H9 (cell line): ENCODE measurements at regions not wholly inside any gene's neighbourhood (a gene's known extent, or its start where the extent isn't known, plus 50 kb on each side); places are given as distances from the start of the nearest gene placed in this dataset.

Source experiments
- DNase-seq: peaks from one replicate; pipeline ENCODE4 v3.0.0-alpha.2; 2017
- H2AFZ ChIP-seq: one replicate; pipeline ENCODE4 v1.6.1; 2013; ENCODE audit warnings: mild to moderate bottlenecking, low read length, control low read depth, moderate library complexity
- H2AK5ac ChIP-seq: 2 replicates; pipeline ENCODE4 v1.6.1; 2013; ENCODE audit warnings: low read length, control low read depth, mixed read lengths; ENCODE audit not compliant: insufficient read length
- H2BK120ac ChIP-seq: one replicate; pipeline ENCODE4 v1.6.1; 2013; ENCODE audit warnings: low read depth, mild to moderate bottlenecking, low read length, control low read depth, inconsistent platforms; ENCODE audit not compliant: poor library complexity, severe bottlenecking
- H2BK12ac ChIP-seq: 2 replicates; pipeline ENCODE4 v1.6.1; 2013; ENCODE audit warnings: low read length, control low read depth, mixed read lengths, low read depth; ENCODE audit not compliant: insufficient read length
- H2BK15ac ChIP-seq: 2 replicates; pipeline ENCODE4 v1.6.1; 2013; ENCODE audit warnings: low read depth, low read length, control low read depth
- H2BK20ac ChIP-seq: one replicate; pipeline ENCODE4 v1.6.1; 2013; ENCODE audit warnings: low read depth, mild to moderate bottlenecking, low read length, control low read depth, inconsistent platforms; ENCODE audit not compliant: poor library complexity, severe bottlenecking
- H2BK5ac ChIP-seq: 2 replicates; pipeline ENCODE4 v1.6.1; 2013; ENCODE audit warnings: low read length, control low read depth, mixed read lengths; ENCODE audit not compliant: insufficient read length
- H3K14ac ChIP-seq: 2 replicates; pipeline ENCODE4 v1.6.1; 2013; ENCODE audit warnings: low read length, control low read depth; ENCODE audit not compliant: insufficient read depth
- H3K18ac ChIP-seq: 2 replicates; pipeline ENCODE4 v1.6.1; 2013; ENCODE audit warnings: low read depth, mild to moderate bottlenecking, mixed read lengths, low read length, control low read depth; ENCODE audit not compliant: insufficient read length
- H3K23ac ChIP-seq: 2 replicates; pipeline ENCODE4 v1.6.1; 2013; ENCODE audit warnings: low read length, control low read depth, mixed read lengths, low read depth; ENCODE audit not compliant: insufficient read length
- H3K23me2 ChIP-seq: 2 replicates; pipeline ENCODE4 v1.6.1; 2013; ENCODE audit warnings: low read depth, mild to moderate bottlenecking, mixed read lengths, low read length, control low read depth; ENCODE audit not compliant: insufficient read length, poor library complexity, severe bottlenecking
- H3K27ac ChIP-seq: 2 replicates; pipeline ENCODE4 v1.5.1; 2013; ENCODE audit warnings: low read length, control low read depth, mixed read lengths, low read depth; ENCODE audit not compliant: insufficient read length
- H3K27me3 ChIP-seq: 2 replicates; pipeline ENCODE4 v1.6.1; 2013; ENCODE audit warnings: low read length, control low read depth, inconsistent platforms; ENCODE audit not compliant: insufficient read depth
- H3K4ac ChIP-seq: 2 replicates; pipeline ENCODE4 v1.6.1; 2013; ENCODE audit warnings: low read depth, mild to moderate bottlenecking, control low read depth, inconsistent platforms, low read length, moderate library complexity
- H3K4me1 ChIP-seq: 2 replicates; pipeline ENCODE4 v1.6.1; 2013; ENCODE audit warnings: low read length, control low read depth, inconsistent platforms; ENCODE audit not compliant: insufficient read depth
- H3K4me2 ChIP-seq: 2 replicates; pipeline ENCODE4 v1.6.1; 2013; ENCODE audit warnings: low read length, control low read depth, mixed read lengths; ENCODE audit not compliant: insufficient read length, insufficient read depth
- H3K56ac ChIP-seq: 2 replicates; pipeline ENCODE4 v1.6.1; 2013; ENCODE audit warnings: low read depth, mild to moderate bottlenecking, mixed read lengths, low read length, control low read depth; ENCODE audit not compliant: insufficient read length
- H3K79me1 ChIP-seq: 2 replicates; pipeline ENCODE4 v1.6.1; 2013; ENCODE audit warnings: low read depth, mild to moderate bottlenecking, moderate library complexity, low read length, control low read depth, inconsistent platforms; ENCODE audit not compliant: insufficient read depth, poor library complexity, severe bottlenecking
- H3K79me2 ChIP-seq: 2 replicates; pipeline ENCODE4 v1.6.1; 2013; ENCODE audit warnings: low read length, control low read depth, inconsistent platforms; ENCODE audit not compliant: insufficient read depth
- H3K9ac ChIP-seq: 2 replicates; pipeline ENCODE4 v1.6.1; 2013; ENCODE audit warnings: low read length, control low read depth, mixed read lengths; ENCODE audit not compliant: insufficient read length; ENCODE audit errors: extremely low read depth
- H3K9me3 ChIP-seq: one replicate; pipeline ENCODE4 v1.6.1; 2013; ENCODE audit warnings: low read depth, low read length, inconsistent platforms; ENCODE audit not compliant: control insufficient read depth
- H3T11ph ChIP-seq: one replicate; pipeline ENCODE4 v1.6.1; 2013; ENCODE audit warnings: mild to moderate bottlenecking, low read length, control low read depth, inconsistent platforms
- H4K20me1 ChIP-seq: one replicate; pipeline ENCODE4 v1.6.1; 2013; ENCODE audit not compliant: control insufficient read depth, insufficient read length, insufficient read depth
- H4K5ac ChIP-seq: 2 replicates; pipeline ENCODE4 v1.6.1; 2013; ENCODE audit warnings: low read depth, mild to moderate bottlenecking, mixed read lengths, low read length, control low read depth; ENCODE audit not compliant: insufficient read length
- H4K8ac ChIP-seq: replicated peaks from 2 replicates; pipeline ENCODE4 v1.6.1; 2013; ENCODE audit warnings: low read length, control low read depth, mixed read lengths, low read depth; ENCODE audit not compliant: insufficient read length
- H4K91ac ChIP-seq: 2 replicates; pipeline ENCODE4 v1.6.1; 2013; ENCODE audit warnings: low read depth, mild to moderate bottlenecking, moderate library complexity, mixed read lengths, low read length, control low read depth; ENCODE audit not compliant: insufficient read length
- H3K27ac Mint-ChIP-seq, 3 experiments: 2 replicates in 2 of 3; 3 replicates in 1 of 3; pipeline ENCODE4 v1.8.0; 2020 to 2021; ENCODE audit warnings: mixed read lengths in 3 of 3, mild to moderate bottlenecking in 1 of 3, moderate library complexity in 1 of 3
- H3K27me3 Mint-ChIP-seq: 2 replicates; pipeline ENCODE4 v1.8.0; 2021; ENCODE audit warnings: low read depth, mild to moderate bottlenecking, moderate library complexity, mixed read lengths
- H3K36me3 Mint-ChIP-seq, 3 experiments: 2 replicates in 2 of 3; 3 replicates in 1 of 3; pipeline ENCODE4 v1.8.0; 2020 to 2021; ENCODE audit warnings: low read depth in 3 of 3, mixed read lengths in 3 of 3; ENCODE audit not compliant: insufficient read depth in 1 of 3
- H3K4me1 Mint-ChIP-seq, 2 experiments: 2 replicates each; pipeline ENCODE4 v1.8.0; 2020; ENCODE audit warnings: mixed read lengths in 2 of 2
- H3K4me3 Mint-ChIP-seq, 2 experiments: 2 replicates in 1 of 2; 3 replicates in 1 of 2; pipeline ENCODE4 v1.8.0; 2020 to 2021; ENCODE audit warnings: mild to moderate bottlenecking in 2 of 2, mixed read lengths in 2 of 2, moderate library complexity in 1 of 2
- H3K9me3 Mint-ChIP-seq, 2 experiments: 2 replicates in 1 of 2; 3 replicates in 1 of 2; pipeline ENCODE4 v1.8.0; 2020; ENCODE audit warnings: mild to moderate bottlenecking in 2 of 2, mixed read lengths in 2 of 2, moderate library complexity in 1 of 2
- CTCF ChIP-seq: fragments of 200-600 bp; sonication (generic); conservative IDR thresholded peaks from 3 replicates; pipeline ENCODE4 v1.8.0; 2021; ENCODE audit warnings: antibody characterized with exemption, mild to moderate bottlenecking
- WGBS: extraction: QIAGEN DNeasy Blood & Tissue Kit; methylation state at CpG from one replicate; pipeline ENCODE4 v1.1.7; 2013; ENCODE audit warnings: missing lambda C conversion rate, low lambda C conversion rate, mixed read lengths; ENCODE audit not compliant: insufficient read length; ENCODE audit errors: extremely low coverage; 5-methylcytosine and 5-hydroxymethylcytosine counted together

GRCh38 chr13:74567485-74567884, 433.3 kb upstream of the KLF12 start:
- H2BK120ac ChIP-seq, result no peak overlapping the region
- no peak overlapping the region for H3K18ac ChIP-seq
- no peak overlapping the region for H3K14ac ChIP-seq
- H2AK5ac ChIP-seq, result no peak overlapping the region
- H3K27me3 Mint-ChIP-seq, result no peaks in the 10 kb centered on the region
- WGBS, result no CpG with 5 or more reads among the region's 3 CpGs
- peaks cover 4% of the 10 kb centered on the region in 2 experiments; a peak in 3 of 4 replicates for H3K4me1 Mint-ChIP-seq
- no peak overlapping the region for H2BK20ac ChIP-seq
- H4K8ac ChIP-seq, result no peak overlapping the region
- H3K4me2 ChIP-seq, result no peak overlapping the region
- H3K4ac ChIP-seq, result no peak overlapping the region
- no peaks in the 10 kb centered on the region for H3K9me3 Mint-ChIP-seq
- no peaks in the 10 kb centered on the region for H3K4me1 ChIP-seq
- H3T11ph ChIP-seq, result no peak overlapping the region
- no peak overlapping the region for H3K9ac ChIP-seq
- no peaks in the 10 kb centered on the region for H3K36me3 Mint-ChIP-seq
- no peak overlapping the region for H3K27ac ChIP-seq
- no peak overlapping the region for H2BK15ac ChIP-seq
- no peak overlapping the region for H2AFZ ChIP-seq
- H2BK12ac ChIP-seq, result no peak overlapping the region
- H3K27ac Mint-ChIP-seq, result no peak overlapping the region
- no peak for DNase-seq
- H3K9me3 ChIP-seq, result no peaks in the 10 kb centered on the region
- H3K4me3 Mint-ChIP-seq, result no peak overlapping the region
- no peak for TF ChIP-seq CTCF
- H3K23ac ChIP-seq, result no peak overlapping the region
- no peak overlapping the region for H2BK5ac ChIP-seq
- no peak overlapping the region for H4K91ac ChIP-seq
- H3K56ac ChIP-seq, result no peak overlapping the region
- H3K27me3 ChIP-seq, result no peaks in the 10 kb centered on the region
- no peaks in the 10 kb centered on the region for H3K79me2 ChIP-seq
- no peaks in the 10 kb centered on the region for H3K79me1 ChIP-seq
- H3K23me2 ChIP-seq, result no peaks in the 10 kb centered on the region
- H4K20me1 ChIP-seq, result no peaks in the 10 kb centered on the region
- H4K5ac ChIP-seq, result no peak overlapping the region
